Colonic mucosa (tissue), 4 donors: ENCODE measurements at regions not wholly inside any gene's neighbourhood (a gene's known extent, or its start where the extent isn't known, plus 50 kb on each side); places are given as distances from the start of the nearest gene placed in this dataset.

Experiments used
- DNase-seq: peaks from one replicate; pipeline ENCODE4 v3.0.0-alpha.2; 2020
- H3K27ac ChIP-seq: fragments of 200-600 bp; one replicate; pipeline ENCODE4 v1.8.0; 2021
- H3K27me3 ChIP-seq: fragments of 200-600 bp; one replicate; pipeline ENCODE4 v1.8.0; 2021
- H3K36me3 ChIP-seq: fragments of 200-600 bp; one replicate; pipeline ENCODE4 v1.8.0; 2021
- H3K4me1 ChIP-seq: fragments of 200-600 bp; one replicate; pipeline ENCODE4 v1.8.0; 2021; ENCODE audit warnings: mild to moderate bottlenecking
- H3K4me3 ChIP-seq: fragments of 200-600 bp; one replicate; pipeline ENCODE4 v1.8.0; 2021
- H3K9ac ChIP-seq, 2 donors: one replicate each; pipeline ENCODE4 v1.7.0; 2013; ENCODE audit warnings: control low read depth in 2 of 2, low read depth in 2 of 2, low read length in 2 of 2
- H3K9me3 ChIP-seq: fragments of 200-600 bp; one replicate; pipeline ENCODE4 v1.8.0; 2021
- CTCF ChIP-seq: fragments of 200-600 bp; IDR thresholded peaks from one replicate; pipeline ENCODE4 v1.8.0; 2022; ENCODE audit warnings: antibody characterized with exemption, mild to moderate bottlenecking
- intact Hi-C: fragments of 100-400 bp; cut with DNase I; formaldehyde crosslinking; loops from one replicate; pipeline ENCODE4 v1.14.1; 2022
- donor health status: healthy.
- donor health status: DM: no; HTN: no; CAD: no.
- donor health status: DM: no; HTN: no; CAD: no.

- Histone ChIP-seq H3K36me3 (no peaks in the 10 kb centered on the region), H3K9me3 (no peaks in the 10 kb centered on the region), H3K4me1 (no peaks in the 10 kb centered on the region), H3K27ac (no peak overlapping the region), H3K4me3 (no peak overlapping the region), H3K9ac (no peak overlapping the region), H3K27me3 (no peaks in the 10 kb centered on the region)
- TF ChIP-seq CTCF, result no peak
- no peak for DNase-seq
- intact Hi-C loops, result no loop called here
Measured at GRCh38 chr11:35079611-35080010, 59.4 kb upstream of the CD44 start.

- no peaks in the 10 kb centered on the region for H3K27me3 ChIP-seq
- H3K36me3 ChIP-seq, result no peaks in the 10 kb centered on the region
- H3K9ac ChIP-seq, result peak overlapping the region; percentile 36 to 41
- no peaks in the 10 kb centered on the region for H3K9me3 ChIP-seq
- DNase-seq, result peak; percentile 59
- no peak overlapping the region for H3K4me3 ChIP-seq
- H3K4me1 ChIP-seq, result no peaks in the 10 kb centered on the region
- TF ChIP-seq CTCF, result no peak
- peak overlapping the region; percentile 45 for H3K27ac ChIP-seq
- intact Hi-C loops, result no loop called here
Measured at GRCh38 chr11:35082321-35083180, 56.4 kb upstream of the CD44 start.

GRCh38 chr11:35083181-35083430 lies 55.9 kb upstream of the CD44 start:
- intact Hi-C loops, result no loop called here
- no peak for DNase-seq
- H3K27me3 ChIP-seq, result no peaks in the 10 kb centered on the region
- no peak for TF ChIP-seq CTCF
- H3K36me3 ChIP-seq, result no peaks in the 10 kb centered on the region
- no peak overlapping the region for H3K4me3 ChIP-seq
- H3K27ac ChIP-seq, result peak overlapping the region; percentile 45
- H3K9me3 ChIP-seq, result no peaks in the 10 kb centered on the region
- H3K9ac ChIP-seq, result peak overlapping the region in 1 of 2 donors; percentile 30
- H3K4me1 ChIP-seq, result no peaks in the 10 kb centered on the region

GRCh38 chr11:35083431-35084238 lies 55.3 kb upstream of the CD44 start:
- Histone ChIP-seq H3K4me3 (no peak overlapping the region), H3K27me3 (no peaks in the 10 kb centered on the region), H3K36me3 (no peaks in the 10 kb centered on the region), H3K9ac (peak overlapping the region in 1 of 2 donors; percentile 30), H3K4me1 (no peaks in the 10 kb centered on the region), H3K27ac (peak overlapping the region; percentile 45), H3K9me3 (no peaks in the 10 kb centered on the region)
- no peak for TF ChIP-seq CTCF
- intact Hi-C loops, result no loop called here
- peak; percentile 47 for DNase-seq

GRCh38 chr11:35084817-35085440 lies 54.0 kb upstream of the CD44 start:
- Histone ChIP-seq H3K27me3 (no peaks in the 10 kb centered on the region), H3K4me1 (no peaks in the 10 kb centered on the region), H3K9ac (no peak overlapping the region), H3K4me3 (no peak overlapping the region), H3K9me3 (no peaks in the 10 kb centered on the region), H3K27ac (no peak overlapping the region), H3K36me3 (no peaks in the 10 kb centered on the region)
- intact Hi-C loops, result no loop called here
- no peak for TF ChIP-seq CTCF
- DNase-seq, result no peak
